IPS DF 6.9 (cell line): ENCODE measurements at regions not wholly inside any gene's neighbourhood (a gene's known extent, or its start where the extent isn't known, plus 50 kb on each side); places are given as distances from the start of the nearest gene placed in this dataset.

Experiments used
- DNase-seq: peaks from one replicate; pipeline ENCODE4 v3.0.0-alpha.2; 2013; ENCODE audit warnings: low read depth, low spot score
- H3K27ac ChIP-seq: one replicate; pipeline ENCODE4 v1.5.1; 2013; ENCODE audit warnings: low read length, control low read depth
- H3K27me3 ChIP-seq: 2 replicates; pipeline ENCODE4 v1.6.1; 2013; ENCODE audit warnings: mild to moderate bottlenecking, low read length; ENCODE audit not compliant: control insufficient read depth, insufficient read depth
- H3K36me3 ChIP-seq: 2 replicates; pipeline ENCODE4 v1.6.1; 2013; ENCODE audit warnings: low read length; ENCODE audit not compliant: control insufficient read depth, insufficient read depth
- H3K4me1 ChIP-seq: 2 replicates; pipeline ENCODE4 v1.6.1; 2013; ENCODE audit warnings: low read length; ENCODE audit not compliant: control insufficient read depth, insufficient read depth
- H3K4me3 ChIP-seq: 2 replicates; pipeline ENCODE4 v1.5.1; 2013; ENCODE audit warnings: mild to moderate bottlenecking, low read length
- H3K9me3 ChIP-seq: 2 replicates; pipeline ENCODE4 v1.6.1; 2013; ENCODE audit warnings: low read length, inconsistent platforms; ENCODE audit not compliant: control insufficient read depth, insufficient read depth
- WGBS: extraction: QIAGEN DNeasy Blood & Tissue Kit; methylation state at CpG from one replicate; pipeline ENCODE4 v1.1.7; 2013; ENCODE audit warnings: mixed read lengths, missing lambda C conversion rate; ENCODE audit not compliant: insufficient read length, insufficient coverage; 5-methylcytosine and 5-hydroxymethylcytosine counted together

DNA sequence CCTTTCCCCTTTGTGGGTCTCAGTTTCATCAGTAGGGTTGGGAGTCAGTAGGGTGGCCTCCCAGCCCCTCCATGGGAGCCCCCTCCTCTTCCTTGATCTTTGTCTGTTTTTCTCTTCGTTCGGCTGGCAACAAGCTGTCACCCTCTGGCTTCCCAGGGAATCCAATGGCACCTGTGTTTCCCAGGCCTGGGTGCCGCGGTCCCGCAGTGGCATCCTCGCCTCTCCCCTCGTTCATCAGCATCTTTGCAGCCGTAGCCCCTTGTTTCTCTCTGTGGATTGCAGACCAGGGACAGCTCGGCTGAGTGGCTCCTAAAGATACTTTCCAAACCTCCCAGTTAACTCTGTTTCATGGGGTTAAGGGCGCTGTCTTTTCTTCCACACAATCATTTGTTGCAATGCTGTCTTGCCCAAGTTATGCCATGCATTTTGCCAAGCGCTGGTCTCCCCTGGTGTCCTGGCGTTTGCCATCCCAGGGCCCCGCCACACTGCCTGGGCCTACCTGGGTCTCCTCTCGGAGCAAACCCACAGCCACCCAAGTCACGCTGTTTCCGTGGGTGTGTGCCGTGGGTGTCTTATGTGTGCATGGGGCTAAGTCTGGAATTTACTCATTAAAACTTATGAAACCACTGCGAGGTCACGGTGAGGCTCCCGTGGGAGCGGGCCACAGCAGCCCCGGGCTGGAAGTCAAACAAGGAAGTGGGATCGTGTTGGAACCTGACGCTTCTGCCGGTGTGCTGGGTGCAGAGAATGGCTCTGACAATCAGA, 189.4 kb upstream of the SHH start:
- WGBS = no CpG with 5 or more reads among the region's 25 CpGs
- H3K9me3 ChIP-seq = peaks cover 54% of the 10 kb centered on the region
- no peaks in the 10 kb centered on the region for H3K4me1 ChIP-seq
- no peak overlapping the region for H3K27ac ChIP-seq
- H3K36me3 ChIP-seq = no peaks in the 10 kb centered on the region; the same call in 1 of the 2 replicates
- no peaks in the 10 kb centered on the region for H3K27me3 ChIP-seq
- no peak overlapping the region for H3K4me3 ChIP-seq
- no peak for DNase-seq

GRCh38 chr7:156000601-156001396, 188.5 kb upstream of the SHH start:
- H3K9me3 ChIP-seq = peaks cover 55% of the 10 kb centered on the region
- no peaks in the 10 kb centered on the region for H3K27me3 ChIP-seq
- no peak overlapping the region for H3K27ac ChIP-seq
- DNase-seq = no peak
- no peaks in the 10 kb centered on the region; the same call in 1 of the 2 replicates for H3K36me3 ChIP-seq
- no CpG with 5 or more reads among the region's 27 CpGs for WGBS
- no peak overlapping the region for H3K4me3 ChIP-seq
- no peaks in the 10 kb centered on the region for H3K4me1 ChIP-seq

GRCh38 chr7:155999631-156000489, 187.6 kb upstream of the SHH start:
- WGBS = no CpG with 5 or more reads among the region's 29 CpGs
- H3K27ac ChIP-seq = no peak overlapping the region
- no peaks in the 10 kb centered on the region for H3K4me1 ChIP-seq

GRCh38 chr7:155998766-155999630, 186.7 kb upstream of the SHH start:
- H3K27me3 ChIP-seq = no peaks in the 10 kb centered on the region
- H3K27ac ChIP-seq = no peak overlapping the region
- no peaks in the 10 kb centered on the region for H3K4me1 ChIP-seq
- no peak for DNase-seq
- H3K9me3 ChIP-seq = peaks cover 53% of the 10 kb centered on the region
- WGBS = no CpG with 5 or more reads among the region's 25 CpGs
- H3K4me3 ChIP-seq = no peak overlapping the region
- no peaks in the 10 kb centered on the region; the same call in 1 of the 2 replicates for H3K36me3 ChIP-seq

More at GRCh38 chr7:155999631-156000489, 187.6 kb upstream of the SHH start:
- DNase-seq = no peak
- H3K9me3 ChIP-seq = peaks cover 56% of the 10 kb centered on the region
- H3K36me3 ChIP-seq = no peaks in the 10 kb centered on the region; the same call in 1 of the 2 replicates
- H3K4me3 ChIP-seq = no peak overlapping the region
- H3K27me3 ChIP-seq = no peaks in the 10 kb centered on the region

DNA sequence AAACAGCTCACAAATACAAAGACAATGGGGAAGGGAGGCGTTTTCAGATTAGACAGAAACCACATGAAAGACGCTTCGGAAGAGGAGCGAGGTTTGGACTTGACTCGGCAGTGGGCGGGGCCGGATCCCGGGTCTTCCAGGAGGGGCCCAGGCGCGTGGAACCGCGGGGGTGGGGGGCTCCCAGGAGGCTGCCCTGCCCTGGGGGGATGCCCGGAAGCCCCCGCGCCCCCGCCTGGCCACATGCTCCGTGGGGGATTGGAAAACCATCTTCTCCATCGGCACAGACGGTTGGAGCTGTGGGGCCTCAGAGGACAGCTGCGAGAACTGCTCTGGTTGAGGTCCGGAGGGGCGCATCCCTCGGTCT, 186.0 kb upstream of the SHH start:
- no peak for DNase-seq
- Histone ChIP-seq H3K9me3 (peaks cover 49% of the 10 kb centered on the region), H3K36me3 (no peaks in the 10 kb centered on the region; the same call in 1 of the 2 replicates), H3K27ac (no peak overlapping the region), H3K27me3 (no peaks in the 10 kb centered on the region), H3K4me1 (no peaks in the 10 kb centered on the region), H3K4me3 (no peak overlapping the region)
- WGBS = no CpG with 5 or more reads among the region's 23 CpGs

DNA sequence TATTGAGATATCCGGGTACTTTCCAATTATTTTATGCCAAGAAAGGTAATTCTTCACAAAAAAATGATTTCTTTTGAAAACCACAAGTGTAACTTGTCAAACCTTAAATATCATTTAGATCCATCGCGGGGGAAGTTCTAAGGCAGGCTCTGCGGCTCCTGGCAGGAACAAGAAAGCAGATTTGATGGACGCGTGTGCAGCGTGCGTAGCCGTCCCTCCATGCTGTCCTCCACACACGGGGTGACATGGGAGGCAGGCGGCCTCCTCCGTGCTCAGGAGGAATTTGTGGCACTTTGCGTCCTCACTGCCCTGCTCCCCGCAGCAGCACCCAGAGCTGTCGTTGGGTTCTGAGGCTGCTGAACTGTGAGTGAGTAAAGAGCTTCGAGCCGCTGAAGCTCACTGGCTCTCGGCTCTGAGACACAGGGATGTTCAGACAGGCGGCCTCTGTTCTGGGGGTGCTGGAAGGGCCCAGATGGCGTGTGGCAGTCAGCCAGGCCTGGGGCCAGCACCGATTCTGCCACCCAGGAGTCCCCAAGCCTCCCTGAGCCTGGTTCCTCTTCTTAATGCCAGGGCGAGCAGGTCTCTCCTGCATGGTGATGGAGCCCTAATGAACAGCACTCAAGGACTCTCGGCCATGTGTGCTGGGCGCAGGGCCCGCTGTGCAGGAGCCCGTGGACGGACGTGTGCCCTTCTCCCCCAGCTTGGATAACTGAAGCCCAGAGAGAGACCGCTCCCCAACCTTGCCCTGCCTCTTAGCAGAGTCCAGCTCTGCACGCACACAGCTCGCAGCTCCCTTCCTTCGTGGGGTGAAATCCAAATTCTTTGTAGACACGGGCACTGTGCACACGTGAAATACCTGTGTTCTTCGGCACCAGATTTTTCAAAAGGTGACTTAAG, 185.4 kb upstream of the SHH start:
- H3K4me1 ChIP-seq = no peaks in the 10 kb centered on the region
- no CpG with 5 or more reads among the region's 35 CpGs for WGBS
- DNase-seq = no peak
- no peaks in the 10 kb centered on the region for H3K27me3 ChIP-seq
- peaks cover 48% of the 10 kb centered on the region for H3K9me3 ChIP-seq
- no peak overlapping the region for H3K27ac ChIP-seq
- H3K36me3 ChIP-seq = no peaks in the 10 kb centered on the region; the same call in 1 of the 2 replicates
- H3K4me3 ChIP-seq = no peak overlapping the region

DNA sequence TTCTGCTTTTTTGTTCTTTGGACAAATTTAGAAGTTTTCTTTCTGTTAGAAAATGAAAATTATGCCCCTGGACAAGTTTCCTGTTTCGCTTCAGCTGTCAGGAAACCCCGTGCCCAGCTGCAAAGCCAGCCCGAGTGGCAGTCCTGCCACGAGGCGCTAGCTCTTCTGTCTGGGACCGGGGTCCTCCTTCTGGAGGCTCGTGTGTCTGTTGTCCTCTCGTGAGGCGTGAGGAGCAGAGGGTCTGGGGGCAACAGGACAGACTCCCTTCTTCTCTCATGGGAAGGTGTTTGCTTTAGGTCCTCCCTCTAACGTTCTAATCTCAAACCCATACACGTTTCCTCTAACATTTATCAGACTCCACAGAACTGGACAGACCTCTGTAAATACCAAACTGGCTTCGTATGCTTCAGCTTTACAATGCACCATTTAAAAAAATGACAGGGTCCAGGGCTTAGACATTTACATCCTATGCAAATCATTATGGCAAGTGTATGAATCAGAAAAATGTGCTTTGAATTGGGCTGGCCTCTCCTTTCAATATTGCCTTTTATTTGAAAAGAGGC, 184.5 kb upstream of the SHH start:
- H3K9me3 ChIP-seq = peaks cover 45% of the 10 kb centered on the region
- H3K36me3 ChIP-seq = no peaks in the 10 kb centered on the region; the same call in 1 of the 2 replicates
- H3K27ac ChIP-seq = no peak overlapping the region
- no peaks in the 10 kb centered on the region for H3K4me1 ChIP-seq
- H3K4me3 ChIP-seq = no peak overlapping the region
- H3K27me3 ChIP-seq = no peaks in the 10 kb centered on the region
- no CpG with 5 or more reads among the region's 12 CpGs for WGBS
- DNase-seq = no peak

DNA sequence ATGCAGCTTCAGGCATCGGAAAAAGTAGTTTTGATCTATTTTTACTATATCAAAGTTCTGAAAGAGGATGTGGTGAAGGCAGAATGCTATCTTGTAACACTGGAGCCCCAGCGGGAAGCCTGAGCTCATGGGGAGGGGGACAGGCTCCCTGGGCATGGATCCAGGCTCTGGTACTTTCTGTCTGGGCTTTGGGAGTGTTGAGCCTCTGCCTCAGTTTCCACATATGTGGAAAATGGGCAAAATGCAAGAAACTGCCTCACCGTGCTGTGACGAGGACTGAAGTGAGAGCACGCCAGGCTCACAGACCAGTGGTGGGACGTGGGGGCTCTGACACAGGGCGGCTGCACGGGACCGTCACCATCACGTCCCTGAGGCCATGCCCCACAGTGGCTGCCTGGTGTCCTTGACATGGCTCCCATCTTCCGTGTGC, 182.9 kb upstream of the SHH start:
- Histone ChIP-seq H3K27me3 (no peaks in the 10 kb centered on the region), H3K4me3 (no peak overlapping the region), H3K4me1 (no peaks in the 10 kb centered on the region), H3K27ac (no peak overlapping the region), H3K36me3 (no peaks in the 10 kb centered on the region; the same call in 1 of the 2 replicates), H3K9me3 (peaks cover 35% of the 10 kb centered on the region)
- DNase-seq = no peak
- no CpG with 5 or more reads among the region's 11 CpGs for WGBS
